ENCODE measurements at regions not wholly inside any gene's neighbourhood (a gene's known extent, or its start where the extent isn't known, plus 50 kb on each side); places are given as distances from the start of the nearest gene placed in this dataset.

- Mint-ChIP-seq H3K9me3 (peaks cover 0 to 8% (median 0%) of the 10 kb centered on the region in 8 donors), H3K4me3 (no peak overlapping the region)
These were observed 51.2 kb upstream of the THRB start for GRCh38 chr3:24545887-24546286.

GRCh38 chr3:24548278-24548677 lies 53.6 kb upstream of the THRB start:
- Histone ChIP-seq H3K27me3 (ENCODE audit: insufficient read depth, low read length) (no peaks in the 10 kb centered on the region), H3K4me3 (ENCODE audit: low read length in 2 of 2) (no peak overlapping the region), H3K36me3 (ENCODE audit: insufficient read depth, low read length) (no peaks in the 10 kb centered on the region), H3K27ac (ENCODE audit: low read depth, low read length) (no peak overlapping the region), H3K9me3 (ENCODE audit: control insufficient read depth in 1 of 2, low read length in 2 of 2) (no peaks in the 10 kb centered on the region), H3K4me1 (ENCODE audit: insufficient read depth, low read length) (no peaks in the 10 kb centered on the region)
- intact Hi-C loops (cut with micrococcal nuclease): no loop called here
- Mint-ChIP-seq H3K36me3 (no peaks in the 10 kb centered on the region), H3K4me3 (no peak overlapping the region), H3K4me1 (no peaks in the 10 kb centered on the region), H3K27me3 (peaks cover 0 to 1% of the 10 kb centered on the region in 2 donors), H3K27ac (no peak overlapping the region), H3K9me3 (peaks cover 0 to 6% (median 0%) of the 10 kb centered on the region in 8 donors)
- ChIA-PET CTCF (ENCODE audit: partially characterized antibody) (interaction anchor here (1.2 kb wide), 1 partner anchor 97 kb away, joined by 3 read pairs; no protein-coding TSS in a partner anchor), POLR2A (ENCODE audit: partially characterized antibody) (no interaction called here)
- DNase-seq: no peak

More at GRCh38 chr3:24545887-24546286, 51.2 kb upstream of the THRB start:
- Mint-ChIP-seq H3K27ac (no peak overlapping the region), H3K27me3 (peaks cover 0 to 1% of the 10 kb centered on the region in 2 donors), H3K4me1 (no peaks in the 10 kb centered on the region), H3K36me3 (no peaks in the 10 kb centered on the region)
- H3K4me3 ChIP-seq (ENCODE audit: low read length in 2 of 2): no peak overlapping the region
- intact Hi-C loops (cut with micrococcal nuclease): no loop called here
- no peaks in the 10 kb centered on the region for H3K9me3 ChIP-seq (ENCODE audit: control insufficient read depth in 1 of 2, low read length in 2 of 2)
- no peaks in the 10 kb centered on the region for H3K36me3 ChIP-seq (ENCODE audit: insufficient read depth, low read length)
- ChIA-PET POLR2A (ENCODE audit: partially characterized antibody) (no interaction called here), CTCF (ENCODE audit: partially characterized antibody) (no interaction called here)
- H3K27me3 ChIP-seq (ENCODE audit: insufficient read depth, low read length): no peaks in the 10 kb centered on the region
- DNase-seq: no peak
- no peak overlapping the region for H3K27ac ChIP-seq (ENCODE audit: low read depth, low read length)
- no peaks in the 10 kb centered on the region for H3K4me1 ChIP-seq (ENCODE audit: insufficient read depth, low read length)

- Mint-ChIP-seq H3K4me3 (no peak overlapping the region), H3K9me3 (peaks cover 0 to 3% (median 0%) of the 10 kb centered on the region in 8 donors), H3K27ac (no peak overlapping the region), H3K27me3 (peaks cover 0 to 1% of the 10 kb centered on the region in 2 donors), H3K36me3 (no peaks in the 10 kb centered on the region), H3K4me1 (no peaks in the 10 kb centered on the region)
- Histone ChIP-seq H3K36me3 (ENCODE audit: insufficient read depth, low read length) (no peaks in the 10 kb centered on the region), H3K27me3 (ENCODE audit: insufficient read depth, low read length) (no peaks in the 10 kb centered on the region), H3K27ac (ENCODE audit: low read depth, low read length) (no peak overlapping the region), H3K4me3 (ENCODE audit: low read length in 2 of 2) (no peak overlapping the region), H3K4me1 (ENCODE audit: insufficient read depth, low read length) (no peaks in the 10 kb centered on the region), H3K9me3 (ENCODE audit: control insufficient read depth in 1 of 2, low read length in 2 of 2) (no peaks in the 10 kb centered on the region)
- no peak for DNase-seq
- ChIA-PET CTCF (ENCODE audit: partially characterized antibody) (no interaction called here), POLR2A (ENCODE audit: partially characterized antibody) (no interaction called here)
- intact Hi-C loops (cut with micrococcal nuclease): no loop called here
These were observed 55.9 kb upstream of the THRB start for GRCh38 chr3:24550588-24550987.

- Histone ChIP-seq H3K27me3 (ENCODE audit: insufficient read depth, low read length) (no peaks in the 10 kb centered on the region), H3K9me3 (ENCODE audit: control insufficient read depth in 1 of 2, low read length in 2 of 2) (no peaks in the 10 kb centered on the region), H3K4me3 (ENCODE audit: low read length in 2 of 2) (no peak overlapping the region), H3K36me3 (ENCODE audit: insufficient read depth, low read length) (no peaks in the 10 kb centered on the region), H3K27ac (ENCODE audit: low read depth, low read length) (no peak overlapping the region), H3K4me1 (ENCODE audit: insufficient read depth, low read length) (no peaks in the 10 kb centered on the region)
- ChIA-PET CTCF (ENCODE audit: partially characterized antibody) (no interaction called here), POLR2A (ENCODE audit: partially characterized antibody) (no interaction called here)
- no peaks in the 10 kb centered on the region for H3K4me1 Mint-ChIP-seq
- intact Hi-C loops (cut with micrococcal nuclease): no loop called here
- H3K9me3 Mint-ChIP-seq: peaks cover 0 to 2% (median 0%) of the 10 kb centered on the region in 8 donors
- no peak for DNase-seq
- no peak overlapping the region for H3K27ac Mint-ChIP-seq
- H3K36me3 Mint-ChIP-seq: no peaks in the 10 kb centered on the region
- no peaks in the 10 kb centered on the region for H3K27me3 Mint-ChIP-seq
- no peak overlapping the region for H3K4me3 Mint-ChIP-seq
These were observed 57.0 kb upstream of the THRB start for GRCh38 chr3:24551626-24552025.

GRCh38 chr3:24562895-24563294 lies 68.2 kb upstream of the THRB start:
- H3K4me3 Mint-ChIP-seq: no peak overlapping the region
- no peak for DNase-seq
- Histone ChIP-seq H3K27ac (ENCODE audit: low read depth, low read length) (no peak overlapping the region), H3K36me3 (ENCODE audit: insufficient read depth, low read length) (no peaks in the 10 kb centered on the region), H3K27me3 (ENCODE audit: insufficient read depth, low read length) (no peaks in the 10 kb centered on the region), H3K9me3 (ENCODE audit: control insufficient read depth in 1 of 2, low read length in 2 of 2) (no peaks in the 10 kb centered on the region), H3K4me1 (ENCODE audit: insufficient read depth, low read length) (no peaks in the 10 kb centered on the region), H3K4me3 (ENCODE audit: low read length in 2 of 2) (no peak overlapping the region)
- no peaks in the 10 kb centered on the region for H3K36me3 Mint-ChIP-seq
- POLR2A ChIA-PET (ENCODE audit: partially characterized antibody): no interaction called here
- H3K27ac Mint-ChIP-seq: no peak overlapping the region
- intact Hi-C loops (cut with micrococcal nuclease): no loop called here
- H3K27me3 Mint-ChIP-seq: no peaks in the 10 kb centered on the region
- no peaks in the 10 kb centered on the region for H3K4me1 Mint-ChIP-seq
- CTCF ChIA-PET (ENCODE audit: partially characterized antibody): no interaction called here
- peaks cover 0 to 17% (median 10%) of the 10 kb centered on the region in 8 donors for H3K9me3 Mint-ChIP-seq

- Histone ChIP-seq H3K4me1 (ENCODE audit: insufficient read depth, low read length) (no peaks in the 10 kb centered on the region), H3K9me3 (ENCODE audit: control insufficient read depth in 1 of 2, low read length in 2 of 2) (no peaks in the 10 kb centered on the region), H3K27ac (ENCODE audit: low read depth, low read length) (no peak overlapping the region), H3K27me3 (ENCODE audit: insufficient read depth, low read length) (no peaks in the 10 kb centered on the region), H3K4me3 (ENCODE audit: low read length in 2 of 2) (no peak overlapping the region), H3K36me3 (ENCODE audit: insufficient read depth, low read length) (no peaks in the 10 kb centered on the region)
- no peak overlapping the region for H3K27ac Mint-ChIP-seq
- H3K36me3 Mint-ChIP-seq: no peaks in the 10 kb centered on the region
- intact Hi-C loops (cut with micrococcal nuclease): no loop called here
- no peaks in the 10 kb centered on the region for H3K4me1 Mint-ChIP-seq
- ChIA-PET CTCF (ENCODE audit: partially characterized antibody) (no interaction called here), POLR2A (ENCODE audit: partially characterized antibody) (no interaction called here)
- H3K4me3 Mint-ChIP-seq: no peak overlapping the region
- H3K9me3 Mint-ChIP-seq: peaks cover 0 to 24% (median 12%) of the 10 kb centered on the region in 8 donors
- DNase-seq: no peak
- no peaks in the 10 kb centered on the region for H3K27me3 Mint-ChIP-seq
These were observed 70.4 kb upstream of the THRB start for GRCh38 chr3:24565053-24565452.

GRCh38 chr3:24565656-24566055 lies 71.0 kb upstream of the THRB start:
- no peak for DNase-seq
- Histone ChIP-seq H3K27me3 (ENCODE audit: insufficient read depth, low read length) (no peaks in the 10 kb centered on the region), H3K27ac (ENCODE audit: low read depth, low read length) (no peak overlapping the region), H3K4me3 (ENCODE audit: low read length in 2 of 2) (no peak overlapping the region), H3K36me3 (ENCODE audit: insufficient read depth, low read length) (no peaks in the 10 kb centered on the region), H3K4me1 (ENCODE audit: insufficient read depth, low read length) (no peaks in the 10 kb centered on the region), H3K9me3 (ENCODE audit: control insufficient read depth in 1 of 2, low read length in 2 of 2) (no peaks in the 10 kb centered on the region)
- Mint-ChIP-seq H3K36me3 (no peaks in the 10 kb centered on the region), H3K9me3 (peaks cover 0 to 29% (median 12%) of the 10 kb centered on the region in 8 donors), H3K27ac (no peak overlapping the region), H3K4me3 (no peak overlapping the region), H3K27me3 (no peaks in the 10 kb centered on the region), H3K4me1 (no peaks in the 10 kb centered on the region)
- CTCF ChIA-PET (ENCODE audit: partially characterized antibody): no interaction called here
- intact Hi-C loops (cut with micrococcal nuclease): no loop called here
- POLR2A ChIA-PET (ENCODE audit: partially characterized antibody): no interaction called here

- Histone ChIP-seq H3K27ac (ENCODE audit: low read depth, low read length) (no peak overlapping the region), H3K4me1 (ENCODE audit: insufficient read depth, low read length) (no peaks in the 10 kb centered on the region), H3K27me3 (ENCODE audit: insufficient read depth, low read length) (no peaks in the 10 kb centered on the region), H3K9me3 (ENCODE audit: control insufficient read depth in 1 of 2, low read length in 2 of 2) (no peaks in the 10 kb centered on the region), H3K4me3 (ENCODE audit: low read length in 2 of 2) (no peak overlapping the region), H3K36me3 (ENCODE audit: insufficient read depth, low read length) (no peaks in the 10 kb centered on the region)
- Mint-ChIP-seq H3K4me3 (no peak overlapping the region), H3K27me3 (no peaks in the 10 kb centered on the region), H3K36me3 (no peaks in the 10 kb centered on the region), H3K9me3 (peaks cover 0 to 42% (median 17%) of the 10 kb centered on the region in 8 donors), H3K4me1 (no peaks in the 10 kb centered on the region), H3K27ac (no peak overlapping the region)
- DNase-seq: no peak
- CTCF ChIA-PET (ENCODE audit: partially characterized antibody): no interaction called here
- POLR2A ChIA-PET (ENCODE audit: partially characterized antibody): no interaction called here
- intact Hi-C loops (cut with micrococcal nuclease): no loop called here
These were observed 72.3 kb upstream of the THRB start for GRCh38 chr3:24566927-24567326.
